ENCODE measurements at regions not wholly inside any gene's neighbourhood (a gene's known extent, or its start where the extent isn't known, plus 50 kb on each side); places are given as distances from the start of the nearest gene placed in this dataset.
A peak's percentile ranks its signal among the peaks of the same experiment; 100 is the strongest.

- peak; percentile 23 for DNase-seq
These were observed 58.7 kb upstream of the GZMB start for GRCh38 chr14:24692382-24693352.

- no peak for DNase-seq
These were observed 56.5 kb upstream of the GZMB start for GRCh38 chr14:24690492-24690891.

- no peak for DNase-seq
These were observed 54.2 kb upstream of the GZMB start for GRCh38 chr14:24688030-24688658.

Measured in activated T-cell treated with anti-CD3 and anti-CD28 coated beads for 4 hours (primary cell).